Keratinocyte (primary cell): ENCODE measurements at regions not wholly inside any gene's neighbourhood (a gene's known extent, or its start where the extent isn't known, plus 50 kb on each side); places are given as distances from the start of the nearest gene placed in this dataset.

Experiments used
- CTCF ChIP-seq, 3 experiments: IDR thresholded peaks in 1 of 3; conservative IDR thresholded peaks in 1 of 3; optimal IDR thresholded peaks in 1 of 3; 2 replicates in 2 of 3; 3 replicates in 1 of 3; pipeline versions ENCODE3 to v1.5.1; 2011; ENCODE audit warnings: low read length in 3 of 3, mild to moderate bottlenecking in 3 of 3, moderate library complexity in 2 of 3, control low read depth in 1 of 3, inconsistent platforms in 1 of 3; ENCODE audit not compliant: insufficient read depth in 2 of 3; ENCODE audit errors: extremely low read depth in 1 of 3
- EZH2 ChIP-seq: IDR thresholded peaks from one replicate; pipeline ENCODE4 v1.6.1; 2012; ENCODE audit warnings: inconsistent platforms, mild to moderate bottlenecking, low read length, moderate library complexity

DNA sequence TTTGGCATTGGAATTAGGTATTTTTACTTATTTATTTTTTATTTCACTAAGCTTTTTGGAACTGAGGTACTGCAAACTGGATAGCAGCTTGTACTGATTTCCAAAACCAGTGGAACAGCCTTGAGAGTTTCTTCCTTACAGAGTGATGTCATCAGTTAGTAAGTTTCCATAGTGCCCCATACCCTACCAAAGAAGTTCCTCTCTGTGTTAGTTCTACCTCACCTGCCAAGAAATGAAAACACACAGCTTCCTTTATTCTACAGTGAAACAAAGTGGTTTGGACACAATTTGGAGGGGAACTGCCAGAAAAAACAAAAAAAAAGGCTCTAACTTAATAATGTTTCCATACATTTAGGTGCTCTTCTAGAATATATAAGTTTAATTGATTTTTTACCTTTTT lies 430.9 kb upstream of the ADGRL2 start:
- TF ChIP-seq CTCF (optimal IDR thresholded peaks at IDR 0.05 in 1 of 3, IDR thresholded peaks at IDR 0.05 in 1 of 3, conservative IDR thresholded peaks at IDR 0.05 in 1 of 3; ENCODE audit: extremely low read depth in 1 of 3, insufficient read depth in 2 of 3, low read length in 3 of 3) = no peak
- TF ChIP-seq EZH2 = no peak
